OCI-LY7 (cell line): ENCODE measurements at regions not wholly inside any gene's neighbourhood (a gene's known extent, or its start where the extent isn't known, plus 50 kb on each side); places are given as distances from the start of the nearest gene placed in this dataset.

Experiments
- EZH2phosphoT487 ChIP-seq: fragments of 200-600 bp; sonication (generic); IDR thresholded peaks from 2 replicates; pipeline ENCODE4 v1.6.1; 2018; ENCODE audit warnings: low read depth, borderline replicate concordance, mild to moderate bottlenecking, mixed run types, antibody characterized with exemption, low read length, moderate library complexity, mixed read lengths
- TF ChIP-seq, protein P1 (sequence below): fragments of 200-600 bp; sonication (generic); conservative IDR thresholded peaks from 2 replicates; pipeline ENCODE4 v1.5.1; 2014; ENCODE audit warnings: mild to moderate bottlenecking, antibody characterized with exemption, low read length, moderate library complexity, mixed read lengths

DNA sequence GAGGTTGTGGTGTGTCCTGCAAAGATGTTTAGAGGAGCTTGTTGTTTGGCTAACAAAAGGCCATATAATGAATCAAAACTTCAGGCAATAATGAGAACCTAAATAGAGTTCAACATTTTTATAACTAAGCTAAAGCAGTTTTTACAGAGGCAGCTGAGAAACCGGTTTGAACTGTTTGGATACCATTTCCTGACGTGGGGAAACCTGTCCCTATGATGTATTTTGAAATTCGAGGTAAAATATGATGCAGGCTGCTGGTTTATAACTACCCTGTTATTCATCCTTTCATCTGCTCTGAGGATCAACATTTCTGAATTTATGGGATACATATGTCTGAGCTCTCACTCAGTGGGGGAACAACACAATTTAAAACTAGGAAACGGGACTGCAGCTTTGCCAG lies 289.5 kb upstream of the IRX2 start:
- TF ChIP-seq, protein P1, sequence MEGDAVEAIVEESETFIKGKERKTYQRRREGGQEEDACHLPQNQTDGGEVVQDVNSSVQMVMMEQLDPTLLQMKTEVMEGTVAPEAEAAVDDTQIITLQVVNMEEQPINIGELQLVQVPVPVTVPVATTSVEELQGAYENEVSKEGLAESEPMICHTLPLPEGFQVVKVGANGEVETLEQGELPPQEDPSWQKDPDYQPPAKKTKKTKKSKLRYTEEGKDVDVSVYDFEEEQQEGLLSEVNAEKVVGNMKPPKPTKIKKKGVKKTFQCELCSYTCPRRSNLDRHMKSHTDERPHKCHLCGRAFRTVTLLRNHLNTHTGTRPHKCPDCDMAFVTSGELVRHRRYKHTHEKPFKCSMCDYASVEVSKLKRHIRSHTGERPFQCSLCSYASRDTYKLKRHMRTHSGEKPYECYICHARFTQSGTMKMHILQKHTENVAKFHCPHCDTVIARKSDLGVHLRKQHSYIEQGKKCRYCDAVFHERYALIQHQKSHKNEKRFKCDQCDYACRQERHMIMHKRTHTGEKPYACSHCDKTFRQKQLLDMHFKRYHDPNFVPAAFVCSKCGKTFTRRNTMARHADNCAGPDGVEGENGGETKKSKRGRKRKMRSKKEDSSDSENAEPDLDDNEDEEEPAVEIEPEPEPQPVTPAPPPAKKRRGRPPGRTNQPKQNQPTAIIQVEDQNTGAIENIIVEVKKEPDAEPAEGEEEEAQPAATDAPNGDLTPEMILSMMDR = no peak
- no peak for TF ChIP-seq EZH2phosphoT487
